Right renal cortex interstitium (tissue), 3 donors: ENCODE measurements at regions not wholly inside any gene's neighbourhood (a gene's known extent, or its start where the extent isn't known, plus 50 kb on each side); places are given as distances from the start of the nearest gene placed in this dataset.
A peak's percentile ranks its signal among the peaks of the same experiment; 100 is the strongest.
"Not testable (repeated sequence)": the region's sequence is repeated elsewhere in the genome, so short reads cannot be mapped to it uniquely, and the experiment has no call there.

ENCODE experiments used
- DNase-seq, 3 donors: peaks; one replicate each; pipeline ENCODE4 v3.0.0-alpha.2; 2013; ENCODE audit warnings: low read depth in 3 of 3, low spot score in 2 of 3

- no peak for DNase-seq
Measured at GRCh38 chr13:61695147-61695546, 279.5 kb upstream of the PCDH20 start.

GRCh38 chr13:61692691-61693090, 277.0 kb upstream of the PCDH20 start:
- DNase-seq = no peak

DNA sequence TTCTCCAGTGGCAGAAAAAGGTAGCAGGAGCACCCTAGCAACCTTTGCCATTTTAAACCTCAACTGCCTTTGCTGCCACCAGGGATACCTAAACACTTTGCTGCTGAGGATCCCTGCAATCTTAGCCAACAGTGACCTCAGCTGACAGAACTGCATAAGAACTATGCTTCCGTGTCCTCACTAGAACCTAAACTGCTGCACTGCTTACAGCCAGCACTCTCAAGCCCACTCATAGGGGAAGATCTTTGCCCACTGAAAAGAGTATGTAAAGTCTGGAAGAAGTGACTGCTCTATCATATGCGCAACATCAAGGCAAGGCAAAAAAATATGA, 270.0 kb upstream of the PCDH20 start:
- peak in 1 of 3 donors; percentile 13 for DNase-seq

GRCh38 chr13:61684976-61685681, 269.5 kb upstream of the PCDH20 start:
- DNase-seq = no peak

DNA sequence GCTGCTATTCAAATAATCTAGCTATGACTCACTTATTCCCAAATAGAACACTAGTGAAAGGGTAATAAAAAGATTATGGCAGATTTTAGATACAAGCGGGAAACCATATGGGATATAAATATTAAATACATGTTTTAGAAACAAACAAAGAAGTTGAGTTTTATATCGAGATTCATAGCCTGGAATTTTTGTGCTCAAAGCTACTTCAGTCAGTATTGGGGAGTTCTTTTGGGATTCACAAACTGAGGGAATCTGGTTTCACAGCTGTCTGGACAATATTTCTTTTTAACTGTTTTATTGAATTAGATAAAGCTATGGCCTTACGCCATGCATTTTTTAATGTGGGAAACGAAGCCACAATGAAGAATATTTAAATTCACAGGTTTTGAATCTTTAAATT, 257.1 kb upstream of the PCDH20 start:
- no peak for DNase-seq

DNA sequence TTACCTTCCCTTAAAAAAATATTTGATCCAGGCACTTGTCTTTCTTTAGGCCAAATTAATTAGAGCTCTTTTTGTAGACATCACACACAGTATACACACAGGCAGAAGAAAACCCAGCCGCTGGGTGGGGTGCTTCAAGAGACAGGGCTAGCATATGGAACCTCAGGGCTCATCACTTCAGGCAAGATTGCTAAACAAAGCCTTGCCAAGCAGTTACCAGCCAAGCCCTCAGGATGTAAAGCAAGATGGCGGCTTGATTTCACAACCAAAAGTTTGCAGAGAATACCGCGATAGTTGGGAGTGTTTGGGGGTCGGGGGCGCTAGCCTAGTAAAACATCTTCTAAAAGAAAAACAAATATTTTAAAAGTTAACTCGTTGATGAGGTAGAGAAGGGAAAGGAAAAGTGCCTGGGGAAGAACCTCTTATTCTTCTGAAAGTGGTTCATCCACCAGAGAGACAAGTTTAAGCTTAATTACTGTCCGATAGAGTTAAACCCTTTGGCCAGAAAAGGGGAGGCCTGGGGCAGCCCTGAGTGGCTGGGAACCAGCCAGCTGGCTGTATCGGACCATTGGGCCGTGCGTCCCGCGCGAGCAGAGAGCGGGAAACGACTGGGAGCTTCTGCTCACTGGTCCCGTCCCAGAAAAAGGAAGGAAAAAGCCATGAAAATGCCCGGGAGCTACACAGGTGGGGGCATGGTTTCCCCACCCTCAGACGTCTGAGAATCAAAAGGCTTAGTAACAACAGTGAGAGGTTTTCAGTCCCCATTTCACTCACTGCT, 254.9 kb upstream of the PCDH20 start:
- no peak for DNase-seq

- DNase-seq = no peak
Measured at GRCh38 chr13:61664801-61665705, 249.4 kb upstream of the PCDH20 start.

DNA sequence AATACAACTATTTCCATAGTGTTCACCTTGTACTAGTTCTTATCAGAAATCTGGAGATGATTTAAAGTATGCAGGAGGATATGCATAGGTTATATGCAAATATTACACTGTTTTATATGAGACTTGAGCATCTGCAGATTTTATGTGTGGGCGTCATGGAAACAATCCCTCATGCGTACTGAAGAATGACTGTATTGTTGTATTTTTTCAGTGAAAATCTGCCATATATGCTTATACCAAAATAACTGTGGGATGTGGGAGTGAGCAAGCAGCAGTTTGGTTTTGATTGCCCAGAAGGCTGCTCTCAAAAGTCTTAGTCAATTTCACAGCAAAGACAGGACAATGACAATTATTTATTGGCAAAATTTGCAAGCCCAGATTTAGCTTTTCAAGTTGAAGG, 238.8 kb upstream of the PCDH20 start:
- DNase-seq = no peak

- DNase-seq = no peak
Measured at GRCh38 chr13:61648547-61648946, 232.9 kb upstream of the PCDH20 start.

GRCh38 chr13:61612192-61612591, 196.5 kb upstream of the PCDH20 start:
- DNase-seq = no peak

- no peak for DNase-seq
Measured at GRCh38 chr13:61608138-61608537, 192.5 kb upstream of the PCDH20 start.

- no peak for DNase-seq
Measured at GRCh38 chr13:61600360-61601033, 184.8 kb upstream of the PCDH20 start.

GRCh38 chr13:61592489-61592888, 176.8 kb upstream of the PCDH20 start:
- no peak for DNase-seq

GRCh38 chr13:61575973-61576372, 160.3 kb upstream of the PCDH20 start:
- no peak for DNase-seq

DNA sequence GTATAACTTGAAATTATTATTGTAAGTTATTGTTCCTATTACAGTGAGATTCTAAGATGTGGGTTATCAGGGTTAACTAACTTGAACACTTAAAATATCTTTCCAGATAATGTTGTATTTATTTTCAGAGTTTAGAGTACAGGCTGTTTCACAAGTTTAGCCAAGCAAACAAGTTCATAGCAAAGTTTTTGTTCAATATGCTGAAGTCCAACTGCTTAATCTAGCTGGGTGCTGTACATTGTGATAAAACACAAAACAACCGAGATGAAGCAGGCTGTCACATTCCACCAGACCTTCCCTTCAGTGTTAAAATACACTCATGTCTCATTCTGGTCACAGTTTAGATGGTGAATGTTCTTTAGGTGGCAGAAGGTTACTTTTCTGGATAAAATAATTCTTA, 148.0 kb upstream of the PCDH20 start:
- no peak for DNase-seq

DNA sequence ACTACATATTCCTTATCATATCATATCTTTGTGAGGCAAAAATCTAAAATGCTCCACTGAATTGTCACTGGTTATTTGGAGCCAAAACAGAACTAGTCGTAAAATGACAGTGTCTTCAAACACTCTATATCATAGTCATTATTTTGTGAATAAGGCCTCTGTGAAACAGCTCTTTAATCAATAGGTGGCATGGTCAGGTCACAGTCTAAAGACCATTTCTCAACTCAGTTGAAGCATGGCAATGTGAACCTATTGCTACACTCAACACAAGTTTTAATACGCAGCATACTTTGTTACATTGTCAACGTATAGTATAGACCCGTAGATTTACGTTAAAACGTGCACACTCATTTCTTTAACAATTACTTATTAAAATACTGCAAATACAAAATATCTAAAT, 131.3 kb upstream of the PCDH20 start:
- no peak for DNase-seq

- DNase-seq = no peak
Measured at GRCh38 chr13:61546413-61546812, 130.8 kb upstream of the PCDH20 start.

DNA sequence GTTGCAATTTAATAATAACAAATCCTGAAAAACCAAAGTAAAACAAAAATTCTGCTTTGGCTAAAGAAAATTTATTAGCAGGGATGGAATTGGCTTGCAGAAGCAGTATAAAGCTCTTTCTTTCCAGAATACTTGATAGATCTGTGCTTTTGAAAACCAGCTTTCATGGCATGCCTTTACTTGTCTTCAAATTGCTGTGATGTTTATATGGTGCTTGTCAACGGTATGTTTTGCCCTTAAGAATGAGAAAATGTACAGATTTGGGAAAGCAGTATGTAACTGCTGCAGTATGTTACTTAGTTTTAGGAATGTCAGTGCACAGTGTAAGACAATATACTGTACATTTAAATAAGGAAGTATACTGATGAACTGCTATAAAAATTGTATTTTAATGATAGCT, 120.8 kb upstream of the PCDH20 start:
- no peak for DNase-seq

DNA sequence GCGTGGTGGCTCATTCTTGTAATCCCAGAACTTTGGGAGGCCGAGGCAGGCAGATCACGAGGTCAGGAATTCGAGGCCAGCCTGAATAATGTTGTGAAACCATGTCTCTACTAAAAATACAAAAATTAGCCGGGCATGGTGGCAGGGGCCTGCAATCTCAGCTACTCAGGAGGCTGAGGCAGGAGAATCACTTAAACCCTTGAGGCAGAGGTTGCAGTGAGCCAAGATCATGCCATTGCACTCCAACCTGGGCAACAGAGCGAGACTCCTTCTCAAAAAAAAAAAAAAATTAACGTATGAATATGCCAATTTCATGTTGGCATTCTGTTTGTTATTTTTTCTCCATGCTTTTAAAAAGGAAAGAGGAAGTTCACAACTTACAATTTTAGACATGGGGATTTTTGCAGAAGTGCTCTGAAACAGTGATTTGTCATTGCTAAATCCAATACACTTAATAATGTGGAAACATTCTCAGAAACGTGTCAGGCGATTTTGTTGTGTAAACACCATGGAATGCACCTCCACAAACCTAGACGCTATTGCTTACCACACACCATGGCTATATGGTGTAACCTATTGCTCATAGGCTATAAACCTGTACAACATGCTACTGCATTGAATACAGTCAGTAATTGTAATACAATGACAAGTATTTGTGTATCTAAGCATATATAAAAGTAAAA, 115.9 kb upstream of the PCDH20 start:
- DNase-seq = no peak

GRCh38 chr13:61519214-61519613, 103.6 kb upstream of the PCDH20 start:
- DNase-seq = not testable (repeated sequence)
